H9 (cell line): ENCODE measurements at regions not wholly inside any gene's neighbourhood (a gene's known extent, or its start where the extent isn't known, plus 50 kb on each side); places are given as distances from the start of the nearest gene placed in this dataset.

Source experiments
- DNase-seq: peaks from one replicate; pipeline ENCODE4 v3.0.0-alpha.2; 2017
- H2AFZ ChIP-seq: one replicate; pipeline ENCODE4 v1.6.1; 2013; ENCODE audit warnings: mild to moderate bottlenecking, low read length, control low read depth, moderate library complexity
- H2AK5ac ChIP-seq: 2 replicates; pipeline ENCODE4 v1.6.1; 2013; ENCODE audit warnings: low read length, control low read depth, mixed read lengths; ENCODE audit not compliant: insufficient read length
- H2BK120ac ChIP-seq: one replicate; pipeline ENCODE4 v1.6.1; 2013; ENCODE audit warnings: low read depth, mild to moderate bottlenecking, low read length, control low read depth, inconsistent platforms; ENCODE audit not compliant: poor library complexity, severe bottlenecking
- H2BK12ac ChIP-seq: 2 replicates; pipeline ENCODE4 v1.6.1; 2013; ENCODE audit warnings: low read length, control low read depth, mixed read lengths, low read depth; ENCODE audit not compliant: insufficient read length
- H2BK15ac ChIP-seq: 2 replicates; pipeline ENCODE4 v1.6.1; 2013; ENCODE audit warnings: low read depth, low read length, control low read depth
- H2BK20ac ChIP-seq: one replicate; pipeline ENCODE4 v1.6.1; 2013; ENCODE audit warnings: low read depth, mild to moderate bottlenecking, low read length, control low read depth, inconsistent platforms; ENCODE audit not compliant: poor library complexity, severe bottlenecking
- H2BK5ac ChIP-seq: 2 replicates; pipeline ENCODE4 v1.6.1; 2013; ENCODE audit warnings: low read length, control low read depth, mixed read lengths; ENCODE audit not compliant: insufficient read length
- H3K14ac ChIP-seq: 2 replicates; pipeline ENCODE4 v1.6.1; 2013; ENCODE audit warnings: low read length, control low read depth; ENCODE audit not compliant: insufficient read depth
- H3K18ac ChIP-seq: 2 replicates; pipeline ENCODE4 v1.6.1; 2013; ENCODE audit warnings: low read depth, mild to moderate bottlenecking, mixed read lengths, low read length, control low read depth; ENCODE audit not compliant: insufficient read length
- H3K23ac ChIP-seq: 2 replicates; pipeline ENCODE4 v1.6.1; 2013; ENCODE audit warnings: low read length, control low read depth, mixed read lengths, low read depth; ENCODE audit not compliant: insufficient read length
- H3K23me2 ChIP-seq: 2 replicates; pipeline ENCODE4 v1.6.1; 2013; ENCODE audit warnings: low read depth, mild to moderate bottlenecking, mixed read lengths, low read length, control low read depth; ENCODE audit not compliant: insufficient read length, poor library complexity, severe bottlenecking
- H3K27ac ChIP-seq: 2 replicates; pipeline ENCODE4 v1.5.1; 2013; ENCODE audit warnings: low read length, control low read depth, mixed read lengths, low read depth; ENCODE audit not compliant: insufficient read length
- H3K27me3 ChIP-seq: 2 replicates; pipeline ENCODE4 v1.6.1; 2013; ENCODE audit warnings: low read length, control low read depth, inconsistent platforms; ENCODE audit not compliant: insufficient read depth
- H3K4ac ChIP-seq: 2 replicates; pipeline ENCODE4 v1.6.1; 2013; ENCODE audit warnings: low read depth, mild to moderate bottlenecking, control low read depth, inconsistent platforms, low read length, moderate library complexity
- H3K4me1 ChIP-seq: 2 replicates; pipeline ENCODE4 v1.6.1; 2013; ENCODE audit warnings: low read length, control low read depth, inconsistent platforms; ENCODE audit not compliant: insufficient read depth
- H3K4me2 ChIP-seq: 2 replicates; pipeline ENCODE4 v1.6.1; 2013; ENCODE audit warnings: low read length, control low read depth, mixed read lengths; ENCODE audit not compliant: insufficient read length, insufficient read depth
- H3K56ac ChIP-seq: 2 replicates; pipeline ENCODE4 v1.6.1; 2013; ENCODE audit warnings: low read depth, mild to moderate bottlenecking, mixed read lengths, low read length, control low read depth; ENCODE audit not compliant: insufficient read length
- H3K79me1 ChIP-seq: 2 replicates; pipeline ENCODE4 v1.6.1; 2013; ENCODE audit warnings: low read depth, mild to moderate bottlenecking, moderate library complexity, low read length, control low read depth, inconsistent platforms; ENCODE audit not compliant: insufficient read depth, poor library complexity, severe bottlenecking
- H3K79me2 ChIP-seq: 2 replicates; pipeline ENCODE4 v1.6.1; 2013; ENCODE audit warnings: low read length, control low read depth, inconsistent platforms; ENCODE audit not compliant: insufficient read depth
- H3K9ac ChIP-seq: 2 replicates; pipeline ENCODE4 v1.6.1; 2013; ENCODE audit warnings: low read length, control low read depth, mixed read lengths; ENCODE audit not compliant: insufficient read length; ENCODE audit errors: extremely low read depth
- H3K9me3 ChIP-seq: one replicate; pipeline ENCODE4 v1.6.1; 2013; ENCODE audit warnings: low read depth, low read length, inconsistent platforms; ENCODE audit not compliant: control insufficient read depth
- H3T11ph ChIP-seq: one replicate; pipeline ENCODE4 v1.6.1; 2013; ENCODE audit warnings: mild to moderate bottlenecking, low read length, control low read depth, inconsistent platforms
- H4K20me1 ChIP-seq: one replicate; pipeline ENCODE4 v1.6.1; 2013; ENCODE audit not compliant: control insufficient read depth, insufficient read length, insufficient read depth
- H4K5ac ChIP-seq: 2 replicates; pipeline ENCODE4 v1.6.1; 2013; ENCODE audit warnings: low read depth, mild to moderate bottlenecking, mixed read lengths, low read length, control low read depth; ENCODE audit not compliant: insufficient read length
- H4K8ac ChIP-seq: replicated peaks from 2 replicates; pipeline ENCODE4 v1.6.1; 2013; ENCODE audit warnings: low read length, control low read depth, mixed read lengths, low read depth; ENCODE audit not compliant: insufficient read length
- H4K91ac ChIP-seq: 2 replicates; pipeline ENCODE4 v1.6.1; 2013; ENCODE audit warnings: low read depth, mild to moderate bottlenecking, moderate library complexity, mixed read lengths, low read length, control low read depth; ENCODE audit not compliant: insufficient read length
- H3K27ac Mint-ChIP-seq, 3 experiments: 2 replicates in 2 of 3; 3 replicates in 1 of 3; pipeline ENCODE4 v1.8.0; 2020 to 2021; ENCODE audit warnings: mixed read lengths in 3 of 3, mild to moderate bottlenecking in 1 of 3, moderate library complexity in 1 of 3
- H3K27me3 Mint-ChIP-seq: 2 replicates; pipeline ENCODE4 v1.8.0; 2021; ENCODE audit warnings: low read depth, mild to moderate bottlenecking, moderate library complexity, mixed read lengths
- H3K36me3 Mint-ChIP-seq, 3 experiments: 2 replicates in 2 of 3; 3 replicates in 1 of 3; pipeline ENCODE4 v1.8.0; 2020 to 2021; ENCODE audit warnings: low read depth in 3 of 3, mixed read lengths in 3 of 3; ENCODE audit not compliant: insufficient read depth in 1 of 3
- H3K4me1 Mint-ChIP-seq, 2 experiments: 2 replicates each; pipeline ENCODE4 v1.8.0; 2020; ENCODE audit warnings: mixed read lengths in 2 of 2
- H3K4me3 Mint-ChIP-seq, 2 experiments: 2 replicates in 1 of 2; 3 replicates in 1 of 2; pipeline ENCODE4 v1.8.0; 2020 to 2021; ENCODE audit warnings: mild to moderate bottlenecking in 2 of 2, mixed read lengths in 2 of 2, moderate library complexity in 1 of 2
- H3K9me3 Mint-ChIP-seq, 2 experiments: 2 replicates in 1 of 2; 3 replicates in 1 of 2; pipeline ENCODE4 v1.8.0; 2020; ENCODE audit warnings: mild to moderate bottlenecking in 2 of 2, mixed read lengths in 2 of 2, moderate library complexity in 1 of 2
- CTCF ChIP-seq: fragments of 200-600 bp; sonication (generic); conservative IDR thresholded peaks from 3 replicates; pipeline ENCODE4 v1.8.0; 2021; ENCODE audit warnings: antibody characterized with exemption, mild to moderate bottlenecking
- WGBS: extraction: QIAGEN DNeasy Blood & Tissue Kit; methylation state at CpG from one replicate; pipeline ENCODE4 v1.1.7; 2013; ENCODE audit warnings: missing lambda C conversion rate, low lambda C conversion rate, mixed read lengths; ENCODE audit not compliant: insufficient read length; ENCODE audit errors: extremely low coverage; 5-methylcytosine and 5-hydroxymethylcytosine counted together

DNA sequence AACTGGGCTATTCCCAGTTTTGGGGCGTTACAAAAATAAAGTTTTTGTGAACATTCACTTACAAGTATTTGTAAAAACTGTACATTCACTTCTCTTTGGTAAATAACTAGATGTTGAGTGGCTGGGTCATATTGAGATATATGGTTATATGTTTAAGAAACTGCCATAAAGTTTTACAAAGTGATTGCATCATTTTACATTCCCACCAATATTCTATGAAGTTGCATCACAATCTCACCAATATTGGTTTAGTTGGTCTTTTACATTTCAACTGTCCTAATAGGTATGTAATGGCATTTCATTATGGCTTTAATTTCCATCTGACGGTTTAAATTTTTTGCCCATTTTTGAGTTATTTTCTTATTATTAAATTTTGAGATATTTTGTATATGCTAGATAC lies 251.7 kb upstream of the GNAI1 start:
- H2BK20ac ChIP-seq: no peak overlapping the region

More for the DNA sequence above, 251.7 kb upstream of the GNAI1 start:
- WGBS: no CpG with 5 or more reads among the region's 2 CpGs
- H3K4me1 ChIP-seq: no peaks in the 10 kb centered on the region
- Mint-ChIP-seq H3K4me1 (no peaks in the 10 kb centered on the region), H3K36me3 (no peaks in the 10 kb centered on the region), H3K27ac (no peak overlapping the region), H3K27me3 (no peaks in the 10 kb centered on the region), H3K9me3 (no peaks in the 10 kb centered on the region), H3K4me3 (no peak overlapping the region)
- no peaks in the 10 kb centered on the region for H4K20me1 ChIP-seq
- H3K4ac ChIP-seq: no peak overlapping the region
- no peak overlapping the region for H3K27ac ChIP-seq
- no peak overlapping the region for H3K56ac ChIP-seq
- H2BK5ac ChIP-seq: no peak overlapping the region
- no peak overlapping the region for H2BK12ac ChIP-seq
- no peak overlapping the region for H3K14ac ChIP-seq
- H2AK5ac ChIP-seq: no peak overlapping the region
- no peak overlapping the region for H4K5ac ChIP-seq
- H2BK120ac ChIP-seq: no peak overlapping the region
- no peak for DNase-seq
- no peak overlapping the region for H2AFZ ChIP-seq
- H3K79me1 ChIP-seq: no peaks in the 10 kb centered on the region
- H4K91ac ChIP-seq: no peak overlapping the region
- no peaks in the 10 kb centered on the region for H3K9me3 ChIP-seq
- TF ChIP-seq CTCF: no peak
- H3K23me2 ChIP-seq: no peaks in the 10 kb centered on the region
- H3K9ac ChIP-seq: no peak overlapping the region
- no peak overlapping the region for H4K8ac ChIP-seq
- no peak overlapping the region for H2BK15ac ChIP-seq
- H3K23ac ChIP-seq: no peak overlapping the region
- no peaks in the 10 kb centered on the region for H3K79me2 ChIP-seq
- H3K18ac ChIP-seq: no peak overlapping the region
- no peaks in the 10 kb centered on the region for H3K27me3 ChIP-seq
- H3K4me2 ChIP-seq: no peak overlapping the region
- no peak overlapping the region for H3T11ph ChIP-seq
